ENCODE measurements at regions not wholly inside any gene's neighbourhood (a gene's known extent, or its start where the extent isn't known, plus 50 kb on each side); places are given as distances from the start of the nearest gene placed in this dataset.
"Not testable (repeated sequence)": the region's sequence is repeated elsewhere in the genome, so short reads cannot be mapped to it uniquely, and the experiment has no call there.

DNA sequence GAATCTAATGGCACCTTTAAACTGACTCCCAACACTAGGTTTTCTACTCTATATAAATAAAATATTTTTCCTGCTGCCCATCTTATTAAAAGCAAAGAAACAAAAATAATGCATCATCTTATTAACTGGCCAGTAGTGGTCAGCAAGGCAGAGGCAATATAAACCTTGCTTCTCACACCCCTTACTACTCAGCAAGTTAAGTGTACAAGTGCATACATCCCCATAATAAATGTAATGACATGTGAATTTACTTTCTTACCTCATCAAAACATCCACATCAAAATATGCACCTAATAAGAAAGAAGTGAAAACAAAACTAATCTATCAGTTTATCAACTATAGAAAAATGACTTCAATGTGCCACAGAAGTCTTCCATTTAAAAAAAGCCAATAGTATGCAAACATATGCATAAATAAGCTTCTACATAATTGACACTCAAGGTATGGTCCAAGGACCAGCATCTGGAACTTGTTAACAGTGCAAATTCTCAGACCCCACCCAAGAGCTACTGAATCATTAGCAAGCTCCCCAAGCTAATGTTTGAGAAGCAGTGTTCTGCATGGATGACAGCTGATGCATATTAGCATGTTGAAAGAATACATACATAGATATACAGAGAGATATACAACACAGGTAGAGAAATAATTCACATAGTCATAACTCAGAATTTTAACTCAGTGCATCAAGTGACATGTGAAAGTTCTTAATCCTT lies 182.7 kb downstream of the C7orf25 start:
- no peaks in the 10 kb centered on the region for H3K4me1 Mint-ChIP-seq (ENCODE audit: low read depth in 2 of 2)
- H3K36me3 Mint-ChIP-seq (ENCODE audit: insufficient read depth): no peaks in the 10 kb centered on the region
- H3K9me3 Mint-ChIP-seq: no peaks in the 10 kb centered on the region
- no peaks in the 10 kb centered on the region for H3K27me3 Mint-ChIP-seq
- ATAC-seq (replicated peaks) (no peak), DNase-seq (no peak)
- no peak overlapping the region for H3K4me3 Mint-ChIP-seq
- H3K27ac Mint-ChIP-seq: no peak overlapping the region

DNA sequence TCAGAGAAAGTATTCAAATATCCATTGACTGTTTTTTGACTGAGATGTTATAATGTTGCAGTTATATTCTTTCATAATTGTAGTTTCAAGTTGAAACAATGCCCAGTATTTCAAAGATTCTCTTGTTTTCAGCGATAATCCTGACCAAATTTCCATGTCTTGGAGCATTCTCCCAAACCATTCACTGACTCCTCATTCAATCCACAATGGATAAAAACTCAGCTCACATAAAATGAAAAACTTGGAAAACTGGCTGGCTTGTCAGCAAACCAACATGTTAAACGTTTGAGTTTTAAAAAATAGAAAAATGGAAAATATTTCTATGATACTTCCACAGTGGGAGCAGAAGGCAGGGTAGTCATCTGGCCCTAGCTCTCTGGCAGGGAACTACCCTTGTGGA lies 184.4 kb downstream of the C7orf25 start:
- DNase-seq (no peak), ATAC-seq (replicated peaks) (no peak)
- Mint-ChIP-seq H3K27ac (no peak overlapping the region), H3K4me3 (no peak overlapping the region), H3K4me1 (ENCODE audit: low read depth in 2 of 2) (no peaks in the 10 kb centered on the region), H3K27me3 (no peaks in the 10 kb centered on the region), H3K36me3 (ENCODE audit: insufficient read depth) (no peaks in the 10 kb centered on the region), H3K9me3 (no peaks in the 10 kb centered on the region)

DNA sequence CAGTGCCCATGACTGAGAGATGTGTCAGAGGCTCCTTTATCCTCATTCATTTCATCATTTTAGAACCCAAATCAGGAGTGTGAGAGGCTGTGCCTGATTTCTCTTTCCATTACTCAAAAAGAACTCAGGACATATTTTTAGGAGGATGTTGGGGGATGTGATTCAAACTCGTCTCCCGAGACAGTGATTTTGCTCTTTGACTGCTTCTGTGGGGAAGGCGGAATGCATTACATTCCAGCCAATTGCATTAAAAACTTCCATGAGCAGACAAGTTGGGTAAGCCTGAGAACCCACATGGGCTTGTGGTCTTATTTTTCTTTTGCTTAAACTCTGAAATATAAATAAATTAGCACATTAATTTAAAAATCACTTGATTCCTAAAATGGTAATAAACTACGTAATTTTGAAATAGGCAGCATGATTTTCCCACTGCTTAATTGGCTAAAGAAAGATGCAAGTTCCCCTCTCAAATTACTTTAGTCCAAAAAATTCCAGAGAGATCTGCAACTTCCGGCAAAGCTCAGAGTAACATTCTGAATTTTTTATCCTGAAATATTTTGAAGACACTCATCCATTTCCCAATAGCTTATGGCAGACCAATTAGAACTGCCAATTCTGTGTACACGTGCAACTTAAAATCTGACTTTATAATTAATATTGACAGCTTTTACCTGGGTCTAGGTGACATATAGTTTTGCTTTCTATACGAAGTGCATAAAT lies 185.6 kb downstream of the C7orf25 start:
- no peak for ATAC-seq (replicated peaks)
- Mint-ChIP-seq H3K4me1 (ENCODE audit: low read depth in 2 of 2) (no peaks in the 10 kb centered on the region), H3K27me3 (no peaks in the 10 kb centered on the region), H3K36me3 (ENCODE audit: insufficient read depth) (no peaks in the 10 kb centered on the region), H3K9me3 (no peaks in the 10 kb centered on the region), H3K27ac (no peak overlapping the region), H3K4me3 (no peak overlapping the region)
- DNase-seq: no peak

- Mint-ChIP-seq H3K27me3 (peaks cover 0 to 6% of the 10 kb centered on the region in 2 donors), H3K4me1 (ENCODE audit: low read depth in 2 of 2) (no peaks in the 10 kb centered on the region), H3K27ac (no peak overlapping the region), H3K9me3 (peaks cover under 1 to 2% of the 10 kb centered on the region in 2 donors), H3K4me3 (no peak overlapping the region), H3K36me3 (ENCODE audit: insufficient read depth) (no peaks in the 10 kb centered on the region)
- no peak for ATAC-seq (replicated peaks)
- DNase-seq: no peak
These were observed 189.2 kb downstream of the C7orf25 start for GRCh38 chr7:42722716-42723115.

DNA sequence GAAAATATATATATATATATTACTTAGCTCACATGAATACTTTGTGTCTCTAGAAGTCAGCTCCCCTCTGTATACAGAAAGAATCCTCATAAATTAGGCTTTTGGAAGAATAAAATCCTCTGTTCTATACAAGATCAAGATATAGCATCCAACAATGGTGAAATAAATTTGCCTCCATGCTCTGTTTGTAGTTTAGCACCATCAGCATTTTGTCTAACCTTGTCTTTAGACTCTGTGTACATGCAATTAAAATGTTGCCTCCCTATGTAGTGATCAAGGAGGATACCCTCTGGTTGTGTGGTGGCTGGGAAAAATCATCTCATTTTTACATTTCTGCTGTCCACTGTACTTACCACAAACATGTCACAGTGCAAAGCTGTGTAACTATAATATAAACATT lies 189.7 kb downstream of the C7orf25 start:
- H3K36me3 Mint-ChIP-seq (ENCODE audit: insufficient read depth): no peaks in the 10 kb centered on the region

GRCh38 chr7:42720991-42721796 lies 190.7 kb downstream of the C7orf25 start:
- no peak overlapping the region for H3K4me3 Mint-ChIP-seq
- no peaks in the 10 kb centered on the region for H3K36me3 Mint-ChIP-seq (ENCODE audit: insufficient read depth)
- H3K9me3 Mint-ChIP-seq: peaks cover 4 to 12% of the 10 kb centered on the region in 2 donors
- no peak for DNase-seq
- peaks cover 6 to 8% of the 10 kb centered on the region in 2 donors for H3K27me3 Mint-ChIP-seq
- no peak for ATAC-seq (replicated peaks)
- H3K27ac Mint-ChIP-seq: no peak overlapping the region
- no peaks in the 10 kb centered on the region for H3K4me1 Mint-ChIP-seq (ENCODE audit: low read depth in 2 of 2)

More for the DNA sequence above, 189.7 kb downstream of the C7orf25 start:
- no peak for DNase-seq
- Mint-ChIP-seq H3K27me3 (peaks cover 2 to 6% of the 10 kb centered on the region in 2 donors), H3K27ac (no peak overlapping the region), H3K4me1 (ENCODE audit: low read depth in 2 of 2) (no peaks in the 10 kb centered on the region), H3K9me3 (peaks cover 4 to 6% of the 10 kb centered on the region in 2 donors), H3K4me3 (no peak overlapping the region)
- no peak for ATAC-seq (replicated peaks)

DNA sequence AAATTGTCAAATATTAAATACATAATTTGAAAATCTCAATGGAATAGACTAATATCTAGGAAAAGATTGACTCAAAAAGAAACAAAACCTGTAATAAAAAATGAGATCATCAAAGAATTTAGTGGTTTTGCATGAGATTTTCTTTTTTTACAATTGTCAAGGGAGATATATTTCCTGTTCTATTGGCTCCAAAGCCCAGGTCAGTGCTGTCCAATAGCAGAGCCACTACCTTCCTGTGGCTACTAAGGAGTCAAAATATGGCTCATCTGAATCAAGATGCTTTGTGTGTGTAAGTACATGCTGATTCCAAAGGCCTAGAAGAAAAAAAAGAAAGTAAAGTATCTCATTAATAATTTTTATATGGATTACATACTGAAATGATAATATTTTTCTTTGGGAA lies 191.9 kb downstream of the C7orf25 start:
- peaks cover 6 to 8% of the 10 kb centered on the region in 2 donors for H3K27me3 Mint-ChIP-seq

DNA sequence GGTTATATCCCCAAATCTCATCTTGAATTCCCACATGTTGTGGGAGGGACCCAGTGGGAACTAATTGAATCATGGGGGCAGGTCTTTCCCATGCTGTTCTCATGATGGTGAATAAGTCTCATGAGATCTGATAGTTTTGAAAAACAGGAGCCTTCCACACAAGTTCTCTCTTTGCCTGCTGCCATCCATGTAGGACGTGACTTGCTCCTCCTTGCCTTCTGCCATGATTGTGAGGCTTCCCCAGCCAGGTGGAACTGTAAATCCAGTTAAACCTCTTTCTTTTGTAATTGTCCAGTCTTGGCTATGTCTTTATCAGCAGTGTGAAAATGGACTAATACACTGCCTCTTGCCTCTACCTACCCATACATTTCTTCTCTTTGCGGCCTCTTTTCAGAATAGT lies 193.4 kb downstream of the C7orf25 start:
- not testable (repeated sequence) for H3K36me3 Mint-ChIP-seq (ENCODE audit: insufficient read depth); DNase-seq; H3K4me3 Mint-ChIP-seq; ATAC-seq (replicated peaks); H3K27ac Mint-ChIP-seq; H3K4me1 Mint-ChIP-seq (ENCODE audit: low read depth in 2 of 2); H3K27me3 Mint-ChIP-seq
- H3K9me3 Mint-ChIP-seq: peaks cover 7 to 16% of the 10 kb centered on the region in 2 donors

More for the DNA sequence above, 191.9 kb downstream of the C7orf25 start:
- no peak for DNase-seq
- Mint-ChIP-seq H3K27ac (no peak overlapping the region), H3K36me3 (ENCODE audit: insufficient read depth) (no peaks in the 10 kb centered on the region), H3K9me3 (peaks cover 4 to 12% of the 10 kb centered on the region in 2 donors), H3K4me3 (no peak overlapping the region), H3K4me1 (ENCODE audit: low read depth in 2 of 2) (no peaks in the 10 kb centered on the region)
- ATAC-seq (replicated peaks): no peak

DNA sequence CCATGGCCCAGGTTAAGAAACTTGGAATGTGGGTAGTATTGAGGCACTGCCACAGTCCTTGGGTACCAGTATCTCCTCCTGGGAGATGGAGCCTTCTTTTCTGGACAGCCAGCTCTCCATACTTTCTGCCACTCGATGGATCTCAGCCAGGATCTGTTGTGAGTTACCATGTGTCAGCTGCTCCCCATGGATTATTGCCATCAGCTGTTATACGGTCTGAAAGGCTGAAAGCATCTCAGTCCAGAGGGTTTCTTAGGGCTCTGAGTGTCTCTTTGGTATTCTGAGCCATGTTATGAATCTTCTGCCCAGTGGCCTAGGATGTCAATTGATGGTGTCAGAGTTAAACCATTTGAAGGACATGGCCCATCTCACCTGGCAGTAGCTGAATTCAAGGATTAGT lies 197.5 kb downstream of the C7orf25 start:
- no peak overlapping the region for H3K4me3 Mint-ChIP-seq
- no peak for DNase-seq
- H3K4me1 Mint-ChIP-seq (ENCODE audit: low read depth in 2 of 2): no peaks in the 10 kb centered on the region
- H3K9me3 Mint-ChIP-seq: peaks cover 7 to 17% of the 10 kb centered on the region in 2 donors
- H3K27ac Mint-ChIP-seq: no peak overlapping the region
- ATAC-seq (replicated peaks): no peak
- no peaks in the 10 kb centered on the region for H3K36me3 Mint-ChIP-seq (ENCODE audit: insufficient read depth)
- peaks cover 6 to 8% of the 10 kb centered on the region in 2 donors for H3K27me3 Mint-ChIP-seq

GRCh38 chr7:42709284-42709683 lies 202.6 kb downstream of the C7orf25 start:
- peaks cover 3 to 5% of the 10 kb centered on the region in 2 donors for H3K9me3 Mint-ChIP-seq

GRCh38 chr7:42704710-42705109 lies 207.2 kb downstream of the C7orf25 start:
- H3K27me3 Mint-ChIP-seq: no peaks in the 10 kb centered on the region
- H3K9me3 Mint-ChIP-seq: no peaks in the 10 kb centered on the region
- ATAC-seq (replicated peaks) (no peak), DNase-seq (no peak)
- no peaks in the 10 kb centered on the region for H3K36me3 Mint-ChIP-seq (ENCODE audit: insufficient read depth)
- no peaks in the 10 kb centered on the region for H3K4me1 Mint-ChIP-seq (ENCODE audit: low read depth in 2 of 2)
- H3K4me3 Mint-ChIP-seq: no peak overlapping the region
- H3K27ac Mint-ChIP-seq: no peak overlapping the region

More at GRCh38 chr7:42709284-42709683, 202.6 kb downstream of the C7orf25 start:
- no peak overlapping the region for H3K4me3 Mint-ChIP-seq
- no peaks in the 10 kb centered on the region for H3K27me3 Mint-ChIP-seq
- no peaks in the 10 kb centered on the region for H3K4me1 Mint-ChIP-seq (ENCODE audit: low read depth in 2 of 2)
- ATAC-seq (replicated peaks) (no peak), DNase-seq (no peak)
- H3K27ac Mint-ChIP-seq: no peak overlapping the region
- H3K36me3 Mint-ChIP-seq (ENCODE audit: insufficient read depth): no peaks in the 10 kb centered on the region

GRCh38 chr7:42702647-42703046 lies 209.2 kb downstream of the C7orf25 start:
- Mint-ChIP-seq H3K27ac (no peak overlapping the region), H3K36me3 (ENCODE audit: insufficient read depth) (no peaks in the 10 kb centered on the region), H3K4me3 (no peak overlapping the region), H3K4me1 (ENCODE audit: low read depth in 2 of 2) (no peaks in the 10 kb centered on the region), H3K27me3 (no peaks in the 10 kb centered on the region), H3K9me3 (no peaks in the 10 kb centered on the region)
- ATAC-seq (replicated peaks): no peak
- no peak for DNase-seq

DNA sequence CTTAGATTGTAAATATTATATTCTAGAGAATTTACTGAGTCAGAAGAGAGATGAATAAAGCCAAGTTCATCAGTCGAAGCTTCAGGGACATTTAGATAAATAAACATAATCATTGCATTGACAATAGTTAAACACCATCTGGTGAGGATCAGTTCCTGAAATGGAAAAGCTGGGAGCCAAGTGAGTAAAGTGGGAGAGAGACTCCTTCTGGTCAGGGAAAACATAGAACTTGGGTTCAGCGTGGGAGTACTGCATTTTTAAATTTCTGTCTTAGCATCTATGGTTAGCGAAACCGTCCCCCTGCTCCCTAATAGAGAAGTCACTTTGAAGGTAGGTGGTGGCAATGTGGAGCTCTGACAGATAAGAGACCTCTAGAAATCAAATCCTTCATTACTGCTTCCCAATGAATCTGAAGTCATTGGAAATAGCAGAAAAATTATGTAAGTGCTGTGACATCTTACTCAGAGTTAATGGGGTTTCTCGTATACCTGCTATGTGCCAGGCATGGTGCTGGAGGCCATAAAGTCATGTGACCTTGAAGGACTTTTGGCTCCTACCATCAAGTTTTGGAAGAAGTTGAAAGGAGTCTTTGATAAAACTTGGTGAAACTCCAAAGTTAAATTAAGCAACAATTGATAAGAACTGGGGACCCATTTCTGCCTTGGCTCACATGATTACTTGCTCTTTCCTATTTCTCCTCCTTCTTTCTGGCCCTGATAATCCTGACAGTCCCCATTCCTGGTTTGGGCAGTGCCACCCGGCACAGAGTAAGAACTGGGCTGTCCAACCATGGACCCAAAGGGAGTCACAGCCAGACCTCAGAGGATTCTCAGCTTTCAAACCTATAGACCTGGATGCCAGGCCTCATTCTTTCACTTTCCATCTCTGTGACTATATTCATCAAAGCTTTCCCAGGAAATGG lies 211.2 kb downstream of the C7orf25 start:
- Mint-ChIP-seq H3K9me3 (peaks cover 0 to 3% of the 10 kb centered on the region in 2 donors), H3K36me3 (ENCODE audit: insufficient read depth) (no peaks in the 10 kb centered on the region), H3K27ac (no peak overlapping the region), H3K4me1 (ENCODE audit: low read depth in 2 of 2) (no peaks in the 10 kb centered on the region), H3K27me3 (no peaks in the 10 kb centered on the region), H3K4me3 (no peak overlapping the region)
- DNase-seq: no peak
- ATAC-seq (replicated peaks): no peak

All from effector memory CD8-positive, alpha-beta T cell (primary cell).